Bone marrow (tissue), 2 donors: ENCODE measurements at regions not wholly inside any gene's neighbourhood (a gene's known extent, or its start where the extent isn't known, plus 50 kb on each side); places are given as distances from the start of the nearest gene placed in this dataset.
"Not testable (repeated sequence)": the region's sequence is repeated elsewhere in the genome, so short reads cannot be mapped to it uniquely, and the experiment has no call there.

ENCODE experiments used
- DNase-seq, 2 donors: peaks; one replicate each; lab custom pipeline; 2025; lab: John Stamatoyannopoulos, UW

- DNase-seq: no peak
Observed at GRCh38 chr16:59878479-59878878, 1144.4 kb upstream of the GOT2 start.

- no peak for DNase-seq
Observed at GRCh38 chr16:59864981-59865666, 1131.0 kb upstream of the GOT2 start.

DNA sequence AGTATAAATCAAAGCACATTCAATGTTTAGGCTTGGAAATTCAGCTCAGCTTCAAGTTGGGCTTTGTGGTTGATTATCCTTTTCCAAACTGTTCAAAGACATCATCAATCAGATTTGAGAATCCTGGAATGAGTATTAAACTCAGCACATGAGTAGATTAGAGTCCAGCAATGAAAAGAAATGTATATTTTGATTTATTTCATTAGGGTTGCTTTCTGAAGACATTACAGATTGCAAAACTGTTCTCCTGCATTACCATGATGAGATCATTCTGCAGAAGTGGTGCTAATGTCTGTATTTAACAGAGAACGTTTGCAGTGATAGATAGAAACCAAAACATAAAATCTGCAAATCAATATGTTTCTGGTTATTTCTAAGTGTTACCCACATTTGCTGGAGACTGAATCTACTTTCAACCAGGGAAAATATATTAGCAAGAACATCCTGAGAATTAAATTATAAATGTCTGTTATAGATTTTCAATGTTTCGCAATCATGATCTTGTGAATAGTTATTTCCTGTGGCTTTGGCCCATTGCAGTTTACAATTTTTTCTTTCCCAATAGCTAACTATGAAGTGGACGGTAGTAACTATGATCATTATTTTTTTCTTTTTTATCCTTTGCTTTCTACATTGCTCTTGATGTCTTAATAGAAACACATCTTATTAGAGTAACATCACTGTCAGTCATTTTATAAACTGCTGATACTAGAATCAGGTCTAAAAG is 1125.7 kb upstream of the GOT2 start:
- no peak for DNase-seq

GRCh38 chr16:59854846-59855439 is 1120.8 kb upstream of the GOT2 start:
- DNase-seq: no peak

DNA sequence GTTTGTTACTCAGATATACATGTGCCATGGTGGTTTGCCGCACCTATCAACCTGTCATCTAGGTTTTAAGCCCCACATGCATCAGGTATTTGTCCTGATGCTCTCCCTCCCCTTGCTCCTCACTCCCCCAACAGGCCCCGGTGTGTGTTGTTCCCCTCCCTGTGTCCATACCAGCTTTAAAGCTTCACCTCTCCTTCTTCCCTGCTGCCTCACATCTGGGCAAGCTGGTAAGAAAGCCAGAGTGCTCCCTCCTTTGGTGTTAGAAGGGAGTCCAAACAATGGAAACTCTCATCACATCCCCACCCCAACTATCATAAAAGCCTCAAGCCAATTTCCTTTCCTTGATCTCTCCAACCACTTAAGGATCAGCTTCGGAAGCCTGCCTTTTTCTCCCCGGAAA is 1115.6 kb upstream of the GOT2 start:
- DNase-seq: no peak

DNA sequence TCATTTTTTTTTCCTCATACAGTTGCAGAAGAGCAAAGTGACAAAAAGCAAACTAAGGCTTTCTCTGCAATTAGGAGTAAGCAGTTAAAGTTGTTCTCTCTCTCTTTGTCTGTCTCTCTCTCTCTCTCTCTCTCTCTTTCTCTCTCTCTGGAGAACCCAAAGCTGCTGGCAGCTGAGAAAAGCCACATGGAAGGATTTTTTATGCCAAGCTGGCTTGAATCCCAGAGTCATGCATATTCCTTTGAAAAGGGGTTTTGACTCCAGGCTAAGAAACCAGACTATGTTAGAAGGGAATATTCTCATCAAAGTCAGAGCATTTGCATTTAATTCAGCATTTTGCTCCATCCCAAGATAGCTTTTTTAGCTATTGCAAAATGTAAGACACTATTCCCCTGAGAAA is 1114.2 kb upstream of the GOT2 start:
- no peak for DNase-seq

DNA sequence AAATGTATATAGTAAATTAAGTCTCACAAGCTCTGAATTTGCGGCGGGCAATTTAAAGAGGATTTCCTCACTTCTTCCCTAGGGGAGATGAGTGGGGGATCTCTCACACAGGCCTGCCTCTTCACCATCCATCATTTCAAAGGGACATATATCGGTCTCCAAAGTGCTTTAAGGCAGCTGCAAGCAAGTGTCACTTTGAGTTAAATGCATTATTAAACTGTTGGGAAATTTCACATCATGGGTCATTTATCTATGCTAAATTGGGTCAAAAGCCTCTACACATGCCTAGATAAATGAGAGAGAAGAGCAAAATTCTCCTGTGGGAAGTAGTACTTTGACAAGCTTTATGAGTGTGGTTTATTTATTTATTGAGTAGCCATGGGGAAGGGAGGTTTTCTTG is 1106.1 kb upstream of the GOT2 start:
- DNase-seq: no peak

DNA sequence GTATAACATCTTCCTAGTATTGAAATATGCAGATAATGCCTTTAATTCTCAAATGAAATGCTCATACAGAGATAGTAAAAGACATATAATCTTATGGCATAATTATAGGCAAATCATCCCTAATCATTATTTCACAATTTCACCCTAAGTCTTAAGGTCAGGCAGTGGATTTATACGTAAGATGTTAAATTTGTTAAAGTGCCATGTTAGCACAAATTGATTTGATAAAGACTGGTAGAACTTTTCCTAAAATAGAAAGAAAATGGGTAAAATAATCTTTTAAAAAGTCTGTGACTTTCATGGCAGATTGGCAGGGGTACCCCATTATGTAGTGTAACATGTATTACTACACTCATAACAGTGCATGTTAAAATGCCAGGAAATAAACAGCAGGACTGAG is 1092.7 kb upstream of the GOT2 start:
- DNase-seq: no peak

- not testable (repeated sequence) for DNase-seq
Observed at GRCh38 chr16:59809488-59809887, 1075.4 kb upstream of the GOT2 start.

GRCh38 chr16:59783191-59783590 is 1049.1 kb upstream of the GOT2 start:
- DNase-seq: no peak

GRCh38 chr16:59773330-59773729 is 1039.2 kb upstream of the GOT2 start:
- no peak for DNase-seq

DNA sequence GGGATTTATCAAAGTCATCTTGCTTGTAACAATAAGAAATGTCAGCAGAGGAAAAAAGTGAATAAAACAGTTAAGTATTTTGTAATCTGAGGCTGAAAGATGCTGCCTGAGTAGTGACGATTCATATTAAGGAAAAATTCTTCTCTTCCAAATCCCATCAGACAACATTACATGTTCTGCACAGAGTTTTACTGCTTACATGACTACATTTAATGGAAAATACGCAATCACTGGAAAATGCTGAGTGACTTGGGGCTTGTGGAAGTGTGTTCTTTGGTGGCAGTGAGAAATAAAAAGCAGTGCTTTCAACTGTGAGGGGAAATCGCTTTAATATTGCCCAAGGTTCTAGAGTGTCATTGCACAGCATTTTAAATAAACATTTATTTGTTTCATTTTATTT is 1025.2 kb upstream of the GOT2 start:
- no peak for DNase-seq

DNA sequence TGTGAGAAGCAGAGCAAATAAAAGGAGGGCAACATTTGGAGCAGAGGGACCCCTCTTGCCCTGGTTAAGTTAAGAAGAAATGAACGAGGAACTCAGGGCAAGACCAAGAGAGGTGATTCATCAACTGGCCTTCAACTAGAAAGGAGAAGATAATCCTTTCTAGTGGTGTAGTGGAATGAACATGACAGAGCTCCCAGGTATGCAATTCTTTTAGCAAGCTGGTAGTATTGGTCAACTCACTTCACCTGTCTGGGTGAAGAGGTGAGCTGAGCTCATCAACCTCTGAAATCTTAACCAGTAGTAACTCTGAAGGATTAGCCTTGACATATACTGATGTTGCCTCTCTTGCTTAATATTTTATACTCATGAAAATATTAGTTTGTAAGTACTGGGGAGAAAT is 1024.7 kb upstream of the GOT2 start:
- no peak for DNase-seq

DNA sequence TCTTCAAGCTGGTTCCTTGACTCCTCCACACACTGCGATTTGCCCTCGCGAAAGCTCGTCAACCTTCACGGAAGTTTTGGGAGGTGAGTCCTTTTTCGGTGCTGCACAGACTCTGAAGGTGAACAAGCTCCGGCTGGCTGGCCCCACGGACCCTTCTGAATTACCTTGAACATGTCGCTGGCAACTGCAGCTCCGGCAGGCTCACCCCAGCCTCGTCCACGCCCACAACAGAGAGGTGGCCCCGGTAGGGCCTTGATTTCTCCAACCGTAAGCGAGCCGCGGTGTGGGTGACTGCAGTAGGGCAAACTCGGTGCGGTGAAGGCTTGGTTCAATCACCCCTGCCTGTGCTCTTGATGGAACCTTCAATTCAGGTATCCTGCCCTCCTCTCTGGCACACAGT is 1020.7 kb upstream of the GOT2 start:
- no peak for DNase-seq

DNA sequence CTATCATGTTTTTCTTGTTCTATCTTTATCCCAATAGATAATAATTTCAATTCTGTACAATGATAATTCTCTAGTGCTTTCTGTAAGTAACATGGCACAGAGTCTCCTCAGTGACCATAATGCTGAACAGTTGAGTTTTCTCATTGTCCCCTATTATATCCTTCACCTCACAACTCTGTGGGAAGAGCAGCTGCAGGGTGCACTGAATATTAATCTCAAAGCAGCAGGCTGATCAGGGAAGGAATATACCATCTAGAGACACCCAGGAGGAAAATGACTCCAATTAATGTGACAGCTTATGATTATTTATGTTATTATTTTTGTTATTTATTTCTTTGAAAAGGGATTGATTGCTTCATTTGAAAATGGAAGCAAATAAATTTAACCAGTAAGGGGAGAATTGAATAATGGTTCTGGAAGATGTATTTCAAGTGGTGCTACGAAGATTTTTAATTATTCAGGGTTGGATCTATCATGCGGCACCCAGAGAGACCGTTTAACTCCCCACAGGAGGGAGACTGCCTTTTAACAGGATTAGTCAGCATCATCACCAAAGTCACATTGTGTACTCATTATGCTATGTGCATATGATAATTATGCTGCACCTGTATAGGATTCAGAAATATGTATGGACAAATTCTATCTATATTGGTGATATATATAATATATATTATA is 1015.7 kb upstream of the GOT2 start:
- DNase-seq: no peak

GRCh38 chr16:59748531-59748930 is 1014.4 kb upstream of the GOT2 start:
- DNase-seq: no peak

- DNase-seq: no peak
Observed at GRCh38 chr16:59743504-59743903, 1009.4 kb upstream of the GOT2 start.

- DNase-seq: no peak
Observed at GRCh38 chr16:59740858-59741257, 1006.7 kb upstream of the GOT2 start.

- DNase-seq: no peak
Observed at GRCh38 chr16:59737274-59737673, 1003.2 kb upstream of the GOT2 start.

GRCh38 chr16:59733321-59733720 is 999.2 kb upstream of the GOT2 start:
- DNase-seq: no peak

DNA sequence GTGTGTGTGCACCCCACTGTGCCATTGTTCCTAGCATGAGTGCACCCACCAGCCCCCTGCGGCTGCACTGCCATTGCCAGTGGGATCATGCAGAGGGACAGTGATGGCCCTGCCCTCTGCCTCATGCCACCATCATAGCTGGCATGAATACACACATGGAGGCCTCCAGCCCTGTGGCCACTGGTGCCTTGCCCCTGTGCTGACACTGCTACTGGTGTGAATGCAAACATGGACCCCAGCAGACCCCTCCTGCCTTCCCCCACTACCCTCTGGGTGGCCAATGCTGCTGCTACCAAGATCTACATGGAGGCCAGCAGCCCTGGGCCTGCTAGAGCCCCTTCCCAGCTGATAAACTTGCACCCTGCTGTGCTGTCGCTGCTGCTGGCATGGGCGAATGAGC is 995.5 kb upstream of the GOT2 start:
- DNase-seq: no peak

- no peak for DNase-seq
Observed at GRCh38 chr16:59719121-59719520, 985.0 kb upstream of the GOT2 start.
